C4-2B (cell line): ENCODE measurements at regions not wholly inside any gene's neighbourhood (a gene's known extent, or its start where the extent isn't known, plus 50 kb on each side); places are given as distances from the start of the nearest gene placed in this dataset.

Experiments used
- H3K27ac ChIP-seq: fragments of 450-650 bp; 2 replicates; pipeline ENCODE4 v1.5.1; 2017
- CTCF ChIP-seq: fragments of 450-650 bp; conservative IDR thresholded peaks from 2 replicates; pipeline ENCODE4 v1.5.1; 2017; ENCODE audit warnings: mild to moderate bottlenecking
- ZFX ChIP-seq: fragments of 450-650 bp; IDR thresholded peaks from 2 replicates; pipeline ENCODE4 v1.6.1; 2017

GRCh38 chr13:55234311-55234710, 1906.4 kb upstream of the PRR20A start:
- no peak for TF ChIP-seq ZFX
- no peak for TF ChIP-seq CTCF
- H3K27ac ChIP-seq: no peak overlapping the region

GRCh38 chr13:55245005-55245644, 1895.6 kb upstream of the PRR20A start:
- TF ChIP-seq ZFX (no peak), CTCF (peak; percentile 78)
- no peak overlapping the region for H3K27ac ChIP-seq

- TF ChIP-seq ZFX (no peak), CTCF (no peak)
These were observed 1885.5 kb upstream of the PRR20A start for GRCh38 chr13:55255236-55255635.

GRCh38 chr13:55263045-55263444, 1877.7 kb upstream of the PRR20A start:
- no peak for TF ChIP-seq CTCF
- TF ChIP-seq ZFX: no peak

More at GRCh38 chr13:55255236-55255635, 1885.5 kb upstream of the PRR20A start:
- no peak overlapping the region for H3K27ac ChIP-seq

GRCh38 chr13:55266644-55267043, 1874.1 kb upstream of the PRR20A start:
- H3K27ac ChIP-seq: no peak overlapping the region
- no peak for TF ChIP-seq CTCF
- no peak for TF ChIP-seq ZFX

More at GRCh38 chr13:55263045-55263444, 1877.7 kb upstream of the PRR20A start:
- no peak overlapping the region for H3K27ac ChIP-seq

GRCh38 chr13:55298201-55298600, 1842.5 kb upstream of the PRR20A start:
- TF ChIP-seq CTCF (no peak), ZFX (no peak)
- no peak overlapping the region for H3K27ac ChIP-seq

- no peak overlapping the region for H3K27ac ChIP-seq
- no peak for TF ChIP-seq CTCF
- TF ChIP-seq ZFX: no peak
These were observed 1838.2 kb upstream of the PRR20A start for GRCh38 chr13:55302568-55302967.
